OCI-LY7 (cell line): ENCODE measurements at regions not wholly inside any gene's neighbourhood (a gene's known extent, or its start where the extent isn't known, plus 50 kb on each side); places are given as distances from the start of the nearest gene placed in this dataset.

Experiments
- BruUV-seq: library from RNA; stranded (reverse); fragments of 400-500 nt; replicated peaks from 2 replicates; lab custom pipeline; 2021; lab: Mats Ljungman, UMichigan
- CTCF ChIA-PET: fragments of 300-600 bp; sonication (Branson Sonifier 250); formaldehyde crosslinking; loops from one replicate; lab custom pipeline; 2022; ENCODE audit warnings: antibody characterized with exemption; ENCODE audit not compliant: unreplicated experiment; lab: Charles Lee
- POLR2A ChIA-PET: fragments of 300-600 bp; sonication (Branson Sonifier 250); formaldehyde crosslinking; loops from one replicate; lab custom pipeline; 2022; ENCODE audit warnings: antibody characterized with exemption; lab: Charles Lee
- DNase-seq: peaks from one replicate; pipeline ENCODE4 v3.0.0-alpha.2; 2015; ENCODE audit warnings: low spot score
- H2AFZ ChIP-seq: fragments of 200-600 bp; sonication (generic), shearing (Covaris generic); 2 replicates; pipeline ENCODE4 v1.6.1; 2014; ENCODE audit warnings: mild to moderate bottlenecking, antibody characterized with exemption, low read length, moderate library complexity
- H3K27ac ChIP-seq: fragments of 200-600 bp; sonication (generic); 2 replicates; pipeline ENCODE4 v1.5.1; 2014; ENCODE audit warnings: mixed run types, low read depth, mild to moderate bottlenecking, moderate library complexity, low read length, inconsistent platforms; ENCODE audit not compliant: poor library complexity, severe bottlenecking
- H3K36me3 ChIP-seq: fragments of 200-600 bp; sonication (generic); 2 replicates; pipeline ENCODE4 v1.6.1; 2014; ENCODE audit warnings: mild to moderate bottlenecking, antibody characterized with exemption, low read length, moderate library complexity, mixed read lengths; ENCODE audit not compliant: insufficient read depth
- H3K4me1 ChIP-seq: fragments of 200-600 bp; sonication (generic); 2 replicates; pipeline ENCODE4 v1.5.1; 2014; ENCODE audit warnings: mild to moderate bottlenecking, low read length; ENCODE audit not compliant: insufficient read depth, poor library complexity, severe bottlenecking
- H3K4me2 ChIP-seq: fragments of 200-600 bp; sonication (generic); 2 replicates; pipeline ENCODE4 v1.6.1; 2014; ENCODE audit warnings: mild to moderate bottlenecking, low read length
- H3K4me3 ChIP-seq: fragments of 200-600 bp; sonication (generic); 2 replicates; pipeline ENCODE4 v1.5.1; 2014; ENCODE audit warnings: mild to moderate bottlenecking, low read depth, low read length; ENCODE audit not compliant: poor library complexity, severe bottlenecking
- H3K79me2 ChIP-seq: fragments of 200-600 bp; sonication (generic); 2 replicates; pipeline ENCODE4 v1.6.1; 2016; ENCODE audit warnings: low read depth, mild to moderate bottlenecking, low read length, moderate library complexity, mixed read lengths; ENCODE audit not compliant: insufficient read depth
- H3K9me2 ChIP-seq: fragments of 200-600 bp; sonication (generic); 2 replicates; pipeline ENCODE4 v1.6.1; 2016; ENCODE audit warnings: mild to moderate bottlenecking, low read length, mixed read lengths; ENCODE audit not compliant: insufficient read depth
- H3K9me3 ChIP-seq: fragments of 200-600 bp; sonication (generic); 2 replicates; pipeline ENCODE4 v1.6.1; 2014; ENCODE audit warnings: mild to moderate bottlenecking, mixed run types, low read length, mixed read lengths
- H4K20me1 ChIP-seq: fragments of 200-600 bp; sonication (generic); 2 replicates; pipeline ENCODE4 v1.6.1; 2014; ENCODE audit warnings: mild to moderate bottlenecking, antibody characterized with exemption, low read length, moderate library complexity, mixed read lengths; ENCODE audit not compliant: insufficient read depth
- CTCF ChIP-seq: fragments of 200-600 bp; sonication (generic); conservative IDR thresholded peaks from 2 replicates; pipeline ENCODE4 v1.5.1; 2014; ENCODE audit warnings: mild to moderate bottlenecking, antibody characterized with exemption, low read length, moderate library complexity, mixed read lengths
- EZH2phosphoT487 ChIP-seq: fragments of 200-600 bp; sonication (generic); IDR thresholded peaks from 2 replicates; pipeline ENCODE4 v1.6.1; 2018; ENCODE audit warnings: low read depth, borderline replicate concordance, mild to moderate bottlenecking, mixed run types, antibody characterized with exemption, low read length, moderate library complexity, mixed read lengths
- intact Hi-C: fragments of 100-400 bp; cut with micrococcal nuclease; formaldehyde crosslinking; loops from one replicate; pipeline ENCODE4 v1.10.0; 2022; ENCODE audit not compliant: unreplicated experiment

GRCh38 chr22:49703990-49704344 lies 123.7 kb downstream of the BRD1 start:
- H3K4me3 ChIP-seq = no peak overlapping the region
- H3K9me2 ChIP-seq = no peaks in the 10 kb centered on the region
- POLR2A ChIA-PET = interaction anchor here (0.6 kb wide), 1 partner anchor 38 kb away, joined by 4 read pairs; no protein-coding TSS in a partner anchor
- no peak overlapping the region for H2AFZ ChIP-seq
- H3K27ac ChIP-seq = no peak overlapping the region
- intact Hi-C loops = no loop called here
- no peaks in the 10 kb centered on the region for H3K36me3 ChIP-seq
- DNase-seq = no peak
- peaks cover 15% of the 10 kb centered on the region for H3K9me3 ChIP-seq
- no TSS peak for BruUV-seq
- CTCF ChIA-PET = no interaction called here
- no peak overlapping the region for H3K4me2 ChIP-seq
- no peaks in the 10 kb centered on the region for H3K4me1 ChIP-seq
- no peaks in the 10 kb centered on the region for H4K20me1 ChIP-seq
- no peaks in the 10 kb centered on the region for H3K79me2 ChIP-seq
- TF ChIP-seq CTCF (no peak), EZH2phosphoT487 (no peak)

GRCh38 chr22:49703505-49703904 lies 124.2 kb downstream of the BRD1 start:
- H3K9me3 ChIP-seq = peaks cover 15% of the 10 kb centered on the region
- no peaks in the 10 kb centered on the region for H3K79me2 ChIP-seq
- H2AFZ ChIP-seq = no peak overlapping the region
- POLR2A ChIA-PET = no interaction called here
- BruUV-seq = no TSS peak
- H3K36me3 ChIP-seq = no peaks in the 10 kb centered on the region
- no peak overlapping the region for H3K27ac ChIP-seq
- TF ChIP-seq CTCF (no peak), EZH2phosphoT487 (no peak)
- H3K4me3 ChIP-seq = no peak overlapping the region
- H3K9me2 ChIP-seq = no peaks in the 10 kb centered on the region
- H4K20me1 ChIP-seq = no peaks in the 10 kb centered on the region
- no peaks in the 10 kb centered on the region for H3K4me1 ChIP-seq
- intact Hi-C loops = no loop called here
- DNase-seq = no peak
- CTCF ChIA-PET = no interaction called here
- no peak overlapping the region for H3K4me2 ChIP-seq

GRCh38 chr22:49702068-49702397 lies 125.6 kb downstream of the BRD1 start:
- no peak overlapping the region for H3K4me2 ChIP-seq
- H3K36me3 ChIP-seq = no peaks in the 10 kb centered on the region
- H3K9me3 ChIP-seq = peaks cover 15% of the 10 kb centered on the region
- POLR2A ChIA-PET = no interaction called here
- no peak overlapping the region for H3K27ac ChIP-seq
- BruUV-seq = no TSS peak
- TF ChIP-seq EZH2phosphoT487 (no peak), CTCF (peak; percentile 28; the same call in 1 of the 2 replicates)
- H3K4me3 ChIP-seq = no peak overlapping the region
- H4K20me1 ChIP-seq = no peaks in the 10 kb centered on the region
- CTCF ChIA-PET = no interaction called here
- H3K9me2 ChIP-seq = no peaks in the 10 kb centered on the region
- H2AFZ ChIP-seq = no peak overlapping the region
- no peaks in the 10 kb centered on the region for H3K4me1 ChIP-seq
- intact Hi-C loops = no loop called here
- no peaks in the 10 kb centered on the region for H3K79me2 ChIP-seq
- DNase-seq = no peak
